Heart left ventricle (tissue), 16 donors: ENCODE measurements at regions not wholly inside any gene's neighbourhood (a gene's known extent, or its start where the extent isn't known, plus 50 kb on each side); places are given as distances from the start of the nearest gene placed in this dataset.

Experiments
- ATAC-seq, 4 donors: fragments of 200-7000 bp; cut with Tn5 transposase; one replicate each; pipeline ENCODE4 v1.9.1; 2020 to 2022; ENCODE audit warnings: moderate library complexity in 4 of 4, mild to moderate bottlenecking in 3 of 4, moderate number of reproducible peaks in 1 of 4
- DNase-seq, 5 donors: peaks; one replicate each; pipeline ENCODE4 v3.0.0-alpha.2; 2020
- H3K27ac ChIP-seq, 12 donors: fragments of 200-600 bp; sonication (generic) in 4 of 12; one replicate each; pipeline versions ENCODE4 v1.5.0 to v1.8.0; 2016 to 2022; ENCODE audit warnings: mild to moderate bottlenecking in 2 of 12
- H3K27me3 ChIP-seq, 9 donors: fragments of 200-600 bp; sonication (generic) in 2 of 9; one replicate each; pipeline versions ENCODE4 v1.5.1 to v1.8.0; 2016 to 2022; ENCODE audit warnings: mild to moderate bottlenecking in 3 of 9
- H3K36me3 ChIP-seq, 9 donors: fragments of 200-600 bp; sonication (generic) in 2 of 9; one replicate each; pipeline versions ENCODE4 v1.5.0 to v1.8.0; 2018 to 2022; ENCODE audit warnings: mild to moderate bottlenecking in 2 of 9
- H3K4me1 ChIP-seq, 12 donors: fragments of 200-600 bp; sonication (generic) in 4 of 12; one replicate each; pipeline versions ENCODE4 v1.5.0 to v1.8.0; 2016 to 2022; ENCODE audit warnings: mild to moderate bottlenecking in 3 of 12
- H3K4me3 ChIP-seq, 12 donors: fragments of 200-600 bp; sonication (generic) in 4 of 12; one replicate each; pipeline versions ENCODE4 v1.5.0 to v1.8.0; 2017 to 2022; ENCODE audit warnings: mild to moderate bottlenecking in 9 of 12, moderate library complexity in 4 of 12
- H3K9me3 ChIP-seq, 12 donors: fragments of 200-600 bp; sonication (generic) in 4 of 12; one replicate each; pipeline versions ENCODE4 v1.5.0 to v1.8.0; 2016 to 2022; ENCODE audit warnings: mild to moderate bottlenecking in 1 of 12
- POLR2A ChIP-seq, 2 donors: fragments of 450-650 bp; IDR thresholded peaks; one replicate each; pipeline ENCODE4 v1.6.1; 2017; ENCODE audit warnings: antibody characterized with exemption in 2 of 2, mild to moderate bottlenecking in 2 of 2, moderate library complexity in 2 of 2
- WGBS, 4 donors: extraction: QIAGEN DNeasy Blood & Tissue Kit in 2 of 4; methylation state at CpG; one replicate each; pipeline versions ENCODE4 v1.1.5 to v1.1.7; 2013 to 2018; 5-methylcytosine and 5-hydroxymethylcytosine counted together
- intact Hi-C, 10 donors: fragments of 100-400 bp; cut with DNase I; formaldehyde crosslinking; loops; one replicate each; pipeline versions ENCODE4 v1.11.1 to v1.14.2; 2022
- TF ChIP-seq, protein P1 (sequence below), 12 donors: fragments of 200-600 bp; sonication (generic) in 4 of 12; IDR thresholded peaks; one replicate each; pipeline versions ENCODE4 v1.5.0 to v1.8.0; 2018 to 2022; ENCODE audit warnings: antibody characterized with exemption in 12 of 12, mild to moderate bottlenecking in 5 of 12
- donor health status: ischemic (EF 13 %, LVEDD 7.1; RV severe dilation, severe dysfunction).
- donor health status: healthy with polysubstance abuse.
- donor health status: DM: no; HTN: yes; CAD: no.
- donor health status: DM: no; HTN: no; CAD: no.
- donor health status: ischemic (EF 25% LVEDD 6.9; RV normal size, moderate dysfunction).
- donor health status: ischemic (EF 25% LVEDD 5.7; RV mildly dilated, moderate dysfunction).
- donor health status: healthy.
- donor health status: DM: yes; HTN: yes; CAD: no.
- donor health status: ischemic (EF 35%, LVEDD 5.7; RV mildly dilated, moderate dysfunction).
- donor health status: nonischemic (EF 11% LVEDD 7.7; RV severe dilation, severe dysfunction).
- donor health status: DM: yes; HTN: yes; CAD: no.
- donor health status: PGD.
- donor health status: ischemic (EF 29% LVEDD 5.4; RV normal size, mild dysfunction).
- donor health status: nonischemic (EF 23%, LVEDD 6.1; RV moderate dilation, normal function).

DNA sequence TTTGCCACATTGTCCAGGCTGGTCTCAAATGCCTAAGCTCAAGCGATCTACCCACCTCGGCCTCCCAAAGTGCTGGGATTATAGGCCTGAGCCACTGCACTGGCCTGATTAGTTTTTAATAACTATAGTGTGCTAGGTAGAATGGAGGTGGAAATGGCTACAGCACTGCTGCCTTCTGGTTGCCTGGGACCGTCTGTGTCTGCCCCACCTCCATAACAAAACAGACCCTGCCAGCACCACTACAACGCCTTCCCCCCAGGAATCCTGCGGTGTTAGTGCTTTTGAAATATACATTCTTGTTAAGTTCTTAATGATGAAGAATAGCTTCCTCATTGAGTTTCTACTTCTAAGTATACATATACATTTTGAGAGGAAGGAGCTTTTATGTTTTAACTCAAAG, 148.2 kb upstream of the ITGA6 start:
- H3K27ac ChIP-seq = no peak overlapping the region
- peaks cover 0 to 43% (median 3%) of the 10 kb centered on the region in 12 donors for H3K4me1 ChIP-seq
- DNase-seq (no peak), ATAC-seq (no peak)
- H3K4me3 ChIP-seq = no peak overlapping the region
- WGBS, 4 donors = 89 to 95% (median 91%) methylated on average over 5 of the region's 5 CpGs
- H3K36me3 ChIP-seq = no peaks in the 10 kb centered on the region
- intact Hi-C loops = loop anchor here in 4 of 10 donors (5.0 to 10.0 kb wide), 2 partner anchors 183 to 186 kb away; no protein-coding TSS in a partner anchor
- TF ChIP-seq, protein P1, sequence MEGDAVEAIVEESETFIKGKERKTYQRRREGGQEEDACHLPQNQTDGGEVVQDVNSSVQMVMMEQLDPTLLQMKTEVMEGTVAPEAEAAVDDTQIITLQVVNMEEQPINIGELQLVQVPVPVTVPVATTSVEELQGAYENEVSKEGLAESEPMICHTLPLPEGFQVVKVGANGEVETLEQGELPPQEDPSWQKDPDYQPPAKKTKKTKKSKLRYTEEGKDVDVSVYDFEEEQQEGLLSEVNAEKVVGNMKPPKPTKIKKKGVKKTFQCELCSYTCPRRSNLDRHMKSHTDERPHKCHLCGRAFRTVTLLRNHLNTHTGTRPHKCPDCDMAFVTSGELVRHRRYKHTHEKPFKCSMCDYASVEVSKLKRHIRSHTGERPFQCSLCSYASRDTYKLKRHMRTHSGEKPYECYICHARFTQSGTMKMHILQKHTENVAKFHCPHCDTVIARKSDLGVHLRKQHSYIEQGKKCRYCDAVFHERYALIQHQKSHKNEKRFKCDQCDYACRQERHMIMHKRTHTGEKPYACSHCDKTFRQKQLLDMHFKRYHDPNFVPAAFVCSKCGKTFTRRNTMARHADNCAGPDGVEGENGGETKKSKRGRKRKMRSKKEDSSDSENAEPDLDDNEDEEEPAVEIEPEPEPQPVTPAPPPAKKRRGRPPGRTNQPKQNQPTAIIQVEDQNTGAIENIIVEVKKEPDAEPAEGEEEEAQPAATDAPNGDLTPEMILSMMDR (IDR thresholded peaks at IDR 0.05) = no peak
- TF ChIP-seq POLR2A (IDR thresholded peaks at IDR 0.05) = no peak
- peaks cover 0 to 7% (median 0%) of the 10 kb centered on the region in 12 donors for H3K9me3 ChIP-seq
- H3K27me3 ChIP-seq = no peaks in the 10 kb centered on the region

GRCh38 chr2:172279813-172280212, 147.6 kb upstream of the ITGA6 start:
- peaks cover 0 to 49% (median 9%) of the 10 kb centered on the region in 12 donors for H3K4me1 ChIP-seq
- H3K4me3 ChIP-seq = no peak overlapping the region
- H3K36me3 ChIP-seq = no peaks in the 10 kb centered on the region
- H3K27ac ChIP-seq = no peak overlapping the region
- no peak for TF ChIP-seq POLR2A (IDR thresholded peaks at IDR 0.05)
- TF ChIP-seq, protein P1 (IDR thresholded peaks at IDR 0.05) = no peak
- DNase-seq (no peak), ATAC-seq (no peak)
- peaks cover 0 to 7% (median 0%) of the 10 kb centered on the region in 12 donors for H3K9me3 ChIP-seq
- H3K27me3 ChIP-seq = no peaks in the 10 kb centered on the region
- intact Hi-C loops = loop anchor here in 5 of 10 donors (5.0 to 10.0 kb wide), 3 partner anchors 175 to 185 kb away; no protein-coding TSS in a partner anchor

DNA sequence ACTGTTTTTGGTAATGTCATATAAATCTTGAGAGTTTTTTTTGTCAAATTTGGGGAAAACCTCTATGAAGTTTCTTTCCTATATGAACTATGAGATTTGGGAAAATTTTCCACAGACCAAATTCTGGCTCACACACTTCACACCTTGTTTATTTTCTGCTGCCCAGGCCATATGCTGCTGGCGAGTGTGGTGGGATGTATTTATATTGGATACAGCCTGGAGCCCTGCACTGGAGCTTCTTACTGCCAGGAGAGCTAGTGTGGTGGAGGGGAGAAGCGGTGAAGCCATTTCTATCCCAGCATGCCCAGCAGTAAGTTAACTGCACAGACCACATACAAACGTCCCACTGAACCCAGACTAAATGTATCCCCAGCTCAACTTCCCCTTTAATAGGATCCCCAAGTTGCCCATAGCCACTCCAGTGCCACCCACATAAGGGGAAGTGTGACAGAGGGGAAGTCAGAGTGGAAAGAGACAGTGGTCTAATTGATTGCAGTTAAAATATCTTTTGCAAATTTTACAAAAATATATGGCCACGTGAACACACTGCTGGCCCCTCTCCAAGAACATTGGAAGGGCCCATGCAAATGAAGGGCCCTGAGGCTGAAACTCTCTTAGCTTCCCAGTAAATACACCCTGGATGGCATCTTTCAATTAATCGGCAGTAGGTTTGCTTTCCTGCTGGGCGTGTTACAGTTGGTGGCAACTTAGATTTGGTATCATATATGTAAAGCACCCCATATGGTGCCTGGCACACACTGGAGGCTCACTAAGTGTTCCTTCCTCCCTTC, 146.6 kb upstream of the ITGA6 start:
- H3K4me1 ChIP-seq = peaks cover 0 to 58% (median 18%) of the 10 kb centered on the region in 12 donors
- WGBS, 4 donors = 75 to 81% (median 78%) methylated on average over 6 of the region's 6 CpGs
- peak; percentile 45 to 78 (median 69) for ATAC-seq
- peak overlapping the region in 1 of 12 donors; percentile 66 for H3K27ac ChIP-seq
- TF ChIP-seq, protein P1 (IDR thresholded peaks at IDR 0.05) = no peak
- H3K36me3 ChIP-seq = no peaks in the 10 kb centered on the region
- H3K9me3 ChIP-seq = peaks cover 0 to 7% (median 0%) of the 10 kb centered on the region in 12 donors
- intact Hi-C loops = loop anchor here in 1 of 10 donors (10.0 kb wide), 1 partner anchor 174 kb away; no protein-coding TSS in a partner anchor
- H3K27me3 ChIP-seq = no peaks in the 10 kb centered on the region
- no peak overlapping the region for H3K4me3 ChIP-seq
- DNase-seq = peak in 3 of 5 donors; percentile 17 to 50 (median 27)
